ENCODE measurements at regions not wholly inside any gene's neighbourhood (a gene's known extent, or its start where the extent isn't known, plus 50 kb on each side); places are given as distances from the start of the nearest gene placed in this dataset.
A peak's percentile ranks its signal among the peaks of the same experiment; 100 is the strongest.

DNA sequence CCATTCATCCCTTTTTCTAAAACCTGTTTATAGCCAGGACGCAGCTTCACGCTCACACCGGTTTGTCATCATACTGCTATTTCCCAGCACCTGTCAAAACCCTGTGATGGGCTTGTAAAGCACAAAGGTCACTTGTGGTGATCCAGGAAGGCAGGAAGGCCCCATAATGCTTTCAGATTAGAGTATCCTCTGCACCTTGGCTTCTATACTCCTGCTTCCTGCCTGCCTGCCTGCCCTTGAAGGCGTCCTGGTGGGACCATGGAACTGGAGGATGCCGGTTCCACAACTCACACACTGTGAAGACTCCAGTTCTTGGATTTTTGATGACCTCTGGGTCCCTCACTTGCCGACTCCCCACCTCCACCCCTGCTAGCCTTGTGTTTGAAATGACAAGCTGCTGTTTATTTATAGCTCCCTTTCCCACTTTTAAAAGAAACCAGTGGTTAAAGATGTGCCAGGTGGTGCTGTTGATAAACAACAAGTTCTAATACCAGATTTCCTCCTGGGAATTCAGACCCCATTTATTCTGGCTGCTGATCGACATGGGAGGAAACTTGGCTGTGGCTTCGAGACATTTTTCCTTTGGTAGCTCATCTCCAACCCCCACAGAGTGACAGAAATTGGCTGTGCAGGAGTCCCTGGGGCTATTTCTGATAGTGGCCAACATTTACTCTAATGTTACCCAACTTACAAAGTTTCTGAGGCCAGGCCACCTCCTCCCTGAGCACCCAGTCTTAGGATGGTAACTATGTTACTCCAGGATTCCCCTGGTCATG is 211.5 kb downstream of the KDR start:
- peak; percentile 49 for DNase-seq

- no peak for DNase-seq
Observed at GRCh38 chr4:54912155-54912554, 213.2 kb downstream of the KDR start.

DNA sequence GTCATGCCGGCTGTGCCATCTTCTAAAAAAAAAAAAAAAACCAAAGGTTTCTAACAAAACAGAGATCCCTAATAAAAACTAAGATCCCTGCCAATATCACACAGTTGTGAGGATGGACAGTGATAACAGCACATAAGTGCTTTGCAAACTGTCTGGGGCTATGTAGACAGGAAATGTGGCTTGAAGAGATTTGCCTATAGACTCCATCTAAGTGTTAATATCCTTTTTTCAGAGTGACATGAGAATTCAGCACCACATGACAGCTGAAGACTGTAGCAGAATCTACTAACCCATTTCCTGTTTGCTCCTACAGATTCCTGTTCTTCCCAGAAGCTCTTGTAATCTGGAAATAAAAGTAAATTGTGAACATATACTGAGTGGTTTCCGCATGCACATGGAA is 215.4 kb downstream of the KDR start:
- no peak for DNase-seq

- peak; percentile 58 for DNase-seq
Observed at GRCh38 chr4:54908763-54909162, 216.6 kb downstream of the KDR start.

- DNase-seq, result no peak
Observed at GRCh38 chr4:54904953-54905352, 220.4 kb downstream of the KDR start.

DNA sequence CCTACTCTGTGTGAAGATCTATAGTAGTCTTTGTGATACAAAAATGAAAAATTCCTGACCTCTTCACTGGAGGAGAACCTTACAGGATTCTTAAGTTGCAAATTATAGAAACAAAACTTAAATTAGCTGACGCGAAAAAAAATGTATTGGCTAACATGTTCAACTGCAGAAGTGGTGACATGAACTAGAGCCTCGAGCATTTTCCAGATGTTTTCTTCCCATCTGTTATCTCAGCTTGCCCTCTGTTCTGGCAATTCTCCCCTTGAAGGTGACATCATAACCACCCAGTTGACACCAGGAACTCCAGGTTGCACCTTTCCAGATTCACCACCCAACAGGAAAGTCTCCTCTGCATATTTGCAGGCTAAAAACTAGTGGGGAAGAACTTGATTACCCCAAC is 222.4 kb downstream of the KDR start:
- no peak for DNase-seq

- peak; percentile 72 for DNase-seq
Observed at GRCh38 chr4:54902271-54902670, 223.1 kb downstream of the KDR start.

- DNase-seq, result no peak
Observed at GRCh38 chr4:54901202-54901601, 224.2 kb downstream of the KDR start.

DNA sequence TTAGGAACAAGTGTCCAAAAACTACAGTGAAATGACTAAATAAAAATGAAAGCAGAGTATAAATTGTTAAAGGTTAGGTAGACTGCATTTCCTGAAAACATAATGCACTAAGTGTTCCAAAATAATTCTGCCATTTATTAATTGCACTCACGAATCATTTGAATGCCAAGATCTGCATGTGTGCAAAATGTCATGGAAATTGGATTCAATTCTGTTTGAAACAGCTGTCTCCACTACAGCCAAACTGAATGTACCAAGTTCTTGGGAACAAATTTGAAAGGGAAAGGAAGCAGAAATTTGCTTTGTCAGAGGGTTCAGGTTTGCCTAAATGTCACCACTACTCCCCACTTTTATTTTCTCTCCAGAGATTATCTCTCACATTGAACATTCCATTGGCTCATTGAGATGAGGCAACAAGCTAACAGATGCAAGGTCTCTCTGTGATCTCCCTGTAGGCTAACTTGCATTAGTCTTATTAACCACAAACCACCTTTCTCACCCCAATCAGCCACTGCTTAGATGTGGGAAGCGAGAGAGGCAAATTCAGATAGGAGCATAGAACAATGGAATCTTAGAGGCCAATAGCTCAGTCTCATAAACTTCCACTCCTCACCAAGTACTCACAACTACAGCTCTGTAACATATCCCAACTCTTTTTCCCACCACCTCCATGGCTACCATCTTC is 226.6 kb downstream of the KDR start:
- DNase-seq, result peak; percentile 62

DNA sequence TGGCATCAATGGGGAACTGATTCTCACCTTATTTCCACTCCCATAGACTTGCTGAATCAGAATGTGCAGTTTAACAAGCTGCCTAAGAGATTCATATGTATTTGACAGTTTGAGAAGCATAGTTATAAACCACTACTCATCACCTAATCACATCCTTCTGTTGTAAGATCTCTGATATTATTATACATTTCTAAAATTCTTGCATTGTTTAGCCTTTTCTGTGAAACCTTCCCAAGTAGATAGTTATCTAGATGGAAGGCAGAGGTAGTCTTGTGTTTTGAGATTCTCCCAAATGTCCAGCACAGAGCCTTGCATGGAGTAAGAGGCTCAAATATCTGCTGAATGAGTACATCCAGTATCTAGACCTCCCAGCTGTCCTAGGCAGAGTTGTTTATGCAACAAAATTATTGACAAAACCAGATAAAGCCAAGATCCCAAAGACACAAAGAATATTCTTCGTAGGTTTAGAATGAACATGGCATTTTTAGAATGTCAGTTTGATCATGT is 227.3 kb downstream of the KDR start:
- peak; percentile 59 for DNase-seq

DNA sequence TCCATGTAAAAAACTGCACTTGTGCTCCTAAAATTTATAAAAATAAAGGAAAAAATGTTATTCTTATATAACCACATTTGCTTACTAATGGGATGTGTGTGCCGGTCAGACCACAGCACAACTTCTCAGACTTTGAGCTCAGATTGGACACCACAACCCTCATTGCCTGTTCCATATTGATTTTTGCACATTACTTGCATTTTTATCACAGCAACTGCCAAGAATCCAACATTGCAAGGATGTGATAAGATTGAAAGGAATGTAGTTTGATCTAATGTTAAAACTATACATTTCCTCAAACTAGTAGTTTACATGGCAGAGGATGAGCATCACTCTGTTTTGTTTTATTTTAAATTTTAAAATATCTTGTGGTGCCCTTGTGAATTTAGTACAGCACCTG is 227.8 kb downstream of the KDR start:
- DNase-seq, result peak; percentile 92

DNA sequence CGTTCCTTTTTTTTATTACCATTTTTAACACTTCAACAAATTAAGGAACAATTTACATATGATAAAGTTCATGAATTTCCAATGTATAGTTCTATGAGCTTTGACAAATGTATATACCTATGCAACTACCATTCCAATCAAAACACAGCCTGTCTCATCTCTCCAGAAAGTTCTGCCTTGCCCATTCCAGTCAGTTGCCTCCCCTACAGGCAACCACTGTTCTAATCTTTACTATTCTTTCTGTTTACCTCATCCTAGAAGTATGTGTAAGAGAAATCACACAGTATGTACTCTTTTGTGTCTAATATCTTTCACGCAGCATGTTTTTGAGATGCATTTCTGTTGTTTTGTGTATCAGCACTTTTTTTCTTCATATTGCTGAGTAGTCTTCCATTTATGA is 224.9 kb downstream of the KIT start:
- DNase-seq, result peak; percentile 24

DNA sequence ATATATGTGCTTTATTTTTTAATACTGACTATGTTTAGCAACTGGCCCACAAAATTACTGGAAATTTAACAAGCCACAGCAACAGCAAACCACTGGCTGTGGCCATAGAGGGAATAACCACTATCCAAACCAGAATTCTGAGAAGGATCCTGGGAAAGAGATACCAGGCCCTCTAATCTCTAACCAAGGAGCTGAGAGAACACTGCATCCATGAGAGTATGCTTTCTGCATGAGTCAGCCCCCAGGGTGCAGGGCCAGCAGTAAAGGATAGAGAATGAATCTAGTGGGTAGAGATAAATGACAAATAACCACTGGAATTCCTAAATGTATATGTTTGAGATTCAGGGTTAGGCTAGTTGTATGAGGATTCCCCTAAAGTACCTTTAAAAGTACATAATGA is 221.8 kb downstream of the KIT start:
- peak; percentile 93 for DNase-seq

DNA sequence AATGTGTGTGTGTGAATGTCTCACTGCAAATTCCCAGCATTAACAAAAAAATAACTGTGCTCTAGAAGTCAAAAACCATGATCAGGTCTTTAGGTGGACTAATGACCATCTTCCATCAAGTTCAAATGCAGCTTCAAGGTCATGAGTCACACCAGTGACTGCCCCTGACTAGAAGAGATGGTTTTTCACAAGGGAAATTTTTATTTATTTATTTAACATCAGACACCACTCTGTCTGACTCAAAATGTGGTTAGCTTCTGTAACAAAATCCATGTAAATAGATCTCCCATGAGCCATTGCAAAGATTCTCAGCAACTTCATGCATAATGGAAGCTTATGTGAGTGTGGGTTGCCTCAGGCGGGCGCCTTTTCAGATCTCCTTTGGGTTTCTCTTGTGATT is 219.2 kb downstream of the KIT start:
- peak; percentile 67 for DNase-seq

- DNase-seq, result peak; percentile 44
Observed at GRCh38 chr4:54872261-54872660, 214.5 kb downstream of the KIT start.

GRCh38 chr4:54863571-54864255 is 206.0 kb downstream of the KIT start:
- no peak for DNase-seq

- no peak for DNase-seq
Observed at GRCh38 chr4:54861201-54861600, 203.4 kb downstream of the KIT start.

DNA sequence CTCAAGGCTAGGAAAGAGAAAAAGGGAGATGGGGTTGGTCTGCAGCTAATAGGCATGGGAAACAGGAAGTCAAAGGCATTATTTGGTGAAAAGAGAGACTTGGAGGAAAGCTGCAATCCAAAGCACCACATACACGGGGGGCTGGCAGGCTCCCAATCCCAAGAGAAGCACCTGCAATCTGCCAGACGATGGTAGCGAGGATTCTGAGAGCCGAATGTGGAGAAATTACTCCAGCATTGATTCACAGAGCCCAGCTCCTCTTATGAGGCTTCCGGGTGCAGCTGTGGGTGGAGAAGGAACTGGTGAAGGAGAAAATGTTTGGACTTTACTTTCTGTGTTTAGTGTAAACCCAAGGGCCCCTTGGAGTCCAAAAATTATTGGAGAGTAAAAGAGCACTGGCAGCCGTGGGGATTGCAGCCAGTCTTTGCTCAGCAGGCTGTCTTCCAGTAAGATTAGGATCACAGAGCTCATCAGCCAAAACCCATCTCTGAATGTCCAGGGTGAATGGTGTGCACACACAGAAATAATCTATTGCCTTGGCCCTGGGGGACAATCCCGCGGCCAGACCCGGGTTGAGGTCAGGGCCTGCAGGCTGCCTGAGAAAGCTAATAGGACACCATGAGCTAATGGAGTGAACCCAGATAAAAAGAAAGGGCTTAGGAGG is 197.6 kb downstream of the KIT start:
- DNase-seq, result no peak

GRCh38 chr4:54852602-54853001 is 194.8 kb downstream of the KIT start:
- DNase-seq, result no peak

DNA sequence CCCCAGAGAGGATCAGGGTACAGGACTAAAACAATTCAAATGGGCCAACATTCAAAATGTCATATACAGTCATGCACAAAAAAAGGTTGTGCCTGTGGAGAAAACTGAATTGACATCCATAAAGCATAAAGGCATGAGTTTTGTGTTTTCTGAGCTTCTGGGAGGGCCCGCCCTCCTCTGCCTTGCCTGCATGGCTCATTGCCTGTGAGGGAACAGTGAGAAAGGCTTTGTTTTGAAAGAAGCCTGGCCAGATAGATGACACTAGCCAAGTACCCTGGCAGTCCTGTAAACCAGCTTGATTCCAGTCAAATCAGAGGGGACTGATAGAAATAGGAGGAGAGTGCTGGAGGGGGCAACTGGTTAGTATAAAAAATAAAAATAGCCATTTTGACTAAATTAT is 194.3 kb downstream of the KIT start:
- DNase-seq, result no peak

GRCh38 chr4:54844911-54845310 is 187.2 kb downstream of the KIT start:
- DNase-seq, result no peak

DNA sequence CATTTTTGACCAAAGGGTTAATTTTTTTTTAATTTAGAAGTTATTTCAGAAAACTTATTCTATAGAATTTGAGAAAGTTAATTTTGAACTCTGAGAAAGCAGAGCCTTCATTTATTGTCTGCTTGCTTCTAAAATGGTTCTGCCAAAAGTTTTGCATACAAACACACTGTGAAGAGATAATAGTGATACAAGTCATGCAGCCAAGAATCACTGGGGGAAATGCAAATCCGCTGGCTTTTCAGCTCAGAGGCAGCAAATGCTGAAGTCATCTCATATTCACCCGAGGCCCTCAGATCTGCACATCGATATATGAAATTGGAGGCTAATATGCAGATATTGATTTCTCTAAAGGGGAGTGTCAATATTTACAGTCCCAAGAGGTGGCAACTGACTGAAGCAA is 186.2 kb downstream of the KIT start:
- DNase-seq, result no peak

- DNase-seq, result no peak
Observed at GRCh38 chr4:54843106-54843505, 185.3 kb downstream of the KIT start.

All from fibroblast of upper back skin (primary cell).